H9 (cell line): ENCODE measurements at regions not wholly inside any gene's neighbourhood (a gene's known extent, or its start where the extent isn't known, plus 50 kb on each side); places are given as distances from the start of the nearest gene placed in this dataset.

Experiments used
- DNase-seq: peaks from one replicate; pipeline ENCODE4 v3.0.0-alpha.2; 2017
- H2AFZ ChIP-seq: one replicate; pipeline ENCODE4 v1.6.1; 2013; ENCODE audit warnings: mild to moderate bottlenecking, low read length, control low read depth, moderate library complexity
- H2AK5ac ChIP-seq: 2 replicates; pipeline ENCODE4 v1.6.1; 2013; ENCODE audit warnings: low read length, control low read depth, mixed read lengths; ENCODE audit not compliant: insufficient read length
- H2BK120ac ChIP-seq: one replicate; pipeline ENCODE4 v1.6.1; 2013; ENCODE audit warnings: low read depth, mild to moderate bottlenecking, low read length, control low read depth, inconsistent platforms; ENCODE audit not compliant: poor library complexity, severe bottlenecking
- H2BK12ac ChIP-seq: 2 replicates; pipeline ENCODE4 v1.6.1; 2013; ENCODE audit warnings: low read length, control low read depth, mixed read lengths, low read depth; ENCODE audit not compliant: insufficient read length
- H2BK15ac ChIP-seq: 2 replicates; pipeline ENCODE4 v1.6.1; 2013; ENCODE audit warnings: low read depth, low read length, control low read depth
- H2BK20ac ChIP-seq: one replicate; pipeline ENCODE4 v1.6.1; 2013; ENCODE audit warnings: low read depth, mild to moderate bottlenecking, low read length, control low read depth, inconsistent platforms; ENCODE audit not compliant: poor library complexity, severe bottlenecking
- H2BK5ac ChIP-seq: 2 replicates; pipeline ENCODE4 v1.6.1; 2013; ENCODE audit warnings: low read length, control low read depth, mixed read lengths; ENCODE audit not compliant: insufficient read length
- H3K14ac ChIP-seq: 2 replicates; pipeline ENCODE4 v1.6.1; 2013; ENCODE audit warnings: low read length, control low read depth; ENCODE audit not compliant: insufficient read depth
- H3K18ac ChIP-seq: 2 replicates; pipeline ENCODE4 v1.6.1; 2013; ENCODE audit warnings: low read depth, mild to moderate bottlenecking, mixed read lengths, low read length, control low read depth; ENCODE audit not compliant: insufficient read length
- H3K23ac ChIP-seq: 2 replicates; pipeline ENCODE4 v1.6.1; 2013; ENCODE audit warnings: low read length, control low read depth, mixed read lengths, low read depth; ENCODE audit not compliant: insufficient read length
- H3K23me2 ChIP-seq: 2 replicates; pipeline ENCODE4 v1.6.1; 2013; ENCODE audit warnings: low read depth, mild to moderate bottlenecking, mixed read lengths, low read length, control low read depth; ENCODE audit not compliant: insufficient read length, poor library complexity, severe bottlenecking
- H3K27ac ChIP-seq: 2 replicates; pipeline ENCODE4 v1.5.1; 2013; ENCODE audit warnings: low read length, control low read depth, mixed read lengths, low read depth; ENCODE audit not compliant: insufficient read length
- H3K27me3 ChIP-seq: 2 replicates; pipeline ENCODE4 v1.6.1; 2013; ENCODE audit warnings: low read length, control low read depth, inconsistent platforms; ENCODE audit not compliant: insufficient read depth
- H3K4ac ChIP-seq: 2 replicates; pipeline ENCODE4 v1.6.1; 2013; ENCODE audit warnings: low read depth, mild to moderate bottlenecking, control low read depth, inconsistent platforms, low read length, moderate library complexity
- H3K4me1 ChIP-seq: 2 replicates; pipeline ENCODE4 v1.6.1; 2013; ENCODE audit warnings: low read length, control low read depth, inconsistent platforms; ENCODE audit not compliant: insufficient read depth
- H3K4me2 ChIP-seq: 2 replicates; pipeline ENCODE4 v1.6.1; 2013; ENCODE audit warnings: low read length, control low read depth, mixed read lengths; ENCODE audit not compliant: insufficient read length, insufficient read depth
- H3K56ac ChIP-seq: 2 replicates; pipeline ENCODE4 v1.6.1; 2013; ENCODE audit warnings: low read depth, mild to moderate bottlenecking, mixed read lengths, low read length, control low read depth; ENCODE audit not compliant: insufficient read length
- H3K79me1 ChIP-seq: 2 replicates; pipeline ENCODE4 v1.6.1; 2013; ENCODE audit warnings: low read depth, mild to moderate bottlenecking, moderate library complexity, low read length, control low read depth, inconsistent platforms; ENCODE audit not compliant: insufficient read depth, poor library complexity, severe bottlenecking
- H3K79me2 ChIP-seq: 2 replicates; pipeline ENCODE4 v1.6.1; 2013; ENCODE audit warnings: low read length, control low read depth, inconsistent platforms; ENCODE audit not compliant: insufficient read depth
- H3K9ac ChIP-seq: 2 replicates; pipeline ENCODE4 v1.6.1; 2013; ENCODE audit warnings: low read length, control low read depth, mixed read lengths; ENCODE audit not compliant: insufficient read length; ENCODE audit errors: extremely low read depth
- H3K9me3 ChIP-seq: one replicate; pipeline ENCODE4 v1.6.1; 2013; ENCODE audit warnings: low read depth, low read length, inconsistent platforms; ENCODE audit not compliant: control insufficient read depth
- H3T11ph ChIP-seq: one replicate; pipeline ENCODE4 v1.6.1; 2013; ENCODE audit warnings: mild to moderate bottlenecking, low read length, control low read depth, inconsistent platforms
- H4K20me1 ChIP-seq: one replicate; pipeline ENCODE4 v1.6.1; 2013; ENCODE audit not compliant: control insufficient read depth, insufficient read length, insufficient read depth
- H4K5ac ChIP-seq: 2 replicates; pipeline ENCODE4 v1.6.1; 2013; ENCODE audit warnings: low read depth, mild to moderate bottlenecking, mixed read lengths, low read length, control low read depth; ENCODE audit not compliant: insufficient read length
- H4K8ac ChIP-seq: replicated peaks from 2 replicates; pipeline ENCODE4 v1.6.1; 2013; ENCODE audit warnings: low read length, control low read depth, mixed read lengths, low read depth; ENCODE audit not compliant: insufficient read length
- H4K91ac ChIP-seq: 2 replicates; pipeline ENCODE4 v1.6.1; 2013; ENCODE audit warnings: low read depth, mild to moderate bottlenecking, moderate library complexity, mixed read lengths, low read length, control low read depth; ENCODE audit not compliant: insufficient read length
- H3K27ac Mint-ChIP-seq, 3 experiments: 2 replicates in 2 of 3; 3 replicates in 1 of 3; pipeline ENCODE4 v1.8.0; 2020 to 2021; ENCODE audit warnings: mixed read lengths in 3 of 3, mild to moderate bottlenecking in 1 of 3, moderate library complexity in 1 of 3
- H3K27me3 Mint-ChIP-seq: 2 replicates; pipeline ENCODE4 v1.8.0; 2021; ENCODE audit warnings: low read depth, mild to moderate bottlenecking, moderate library complexity, mixed read lengths
- H3K36me3 Mint-ChIP-seq, 3 experiments: 2 replicates in 2 of 3; 3 replicates in 1 of 3; pipeline ENCODE4 v1.8.0; 2020 to 2021; ENCODE audit warnings: low read depth in 3 of 3, mixed read lengths in 3 of 3; ENCODE audit not compliant: insufficient read depth in 1 of 3
- H3K4me1 Mint-ChIP-seq, 2 experiments: 2 replicates each; pipeline ENCODE4 v1.8.0; 2020; ENCODE audit warnings: mixed read lengths in 2 of 2
- H3K4me3 Mint-ChIP-seq, 2 experiments: 2 replicates in 1 of 2; 3 replicates in 1 of 2; pipeline ENCODE4 v1.8.0; 2020 to 2021; ENCODE audit warnings: mild to moderate bottlenecking in 2 of 2, mixed read lengths in 2 of 2, moderate library complexity in 1 of 2
- H3K9me3 Mint-ChIP-seq, 2 experiments: 2 replicates in 1 of 2; 3 replicates in 1 of 2; pipeline ENCODE4 v1.8.0; 2020; ENCODE audit warnings: mild to moderate bottlenecking in 2 of 2, mixed read lengths in 2 of 2, moderate library complexity in 1 of 2
- WGBS: extraction: QIAGEN DNeasy Blood & Tissue Kit; methylation state at CpG from one replicate; pipeline ENCODE4 v1.1.7; 2013; ENCODE audit warnings: missing lambda C conversion rate, low lambda C conversion rate, mixed read lengths; ENCODE audit not compliant: insufficient read length; ENCODE audit errors: extremely low coverage; 5-methylcytosine and 5-hydroxymethylcytosine counted together
- TF ChIP-seq, protein P1 (sequence below): fragments of 200-600 bp; sonication (generic); conservative IDR thresholded peaks from 3 replicates; pipeline ENCODE4 v1.8.0; 2021; ENCODE audit warnings: antibody characterized with exemption, mild to moderate bottlenecking

DNA sequence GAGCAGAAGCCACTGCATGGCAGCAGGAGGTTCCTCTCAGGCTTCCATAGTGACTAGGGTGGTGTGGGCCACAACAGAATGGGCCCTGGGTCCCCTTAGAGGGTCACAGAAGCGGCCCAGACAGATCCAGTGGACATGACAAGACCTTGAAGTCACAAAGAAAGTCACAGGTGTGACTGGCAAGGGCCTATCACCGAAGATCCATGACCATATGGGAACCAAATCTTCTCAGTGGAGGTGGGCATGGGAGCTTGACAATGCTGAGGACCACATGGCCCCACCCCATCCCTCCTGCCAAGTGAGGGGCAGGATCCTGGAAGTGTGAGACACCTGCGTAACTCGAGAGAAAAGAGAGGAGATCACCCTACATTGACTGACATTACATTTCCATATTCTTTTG is 332.4 kb downstream of the MSX2 start:
- H3K4me3 Mint-ChIP-seq = no peak overlapping the region
- Histone ChIP-seq H2AFZ (no peak overlapping the region), H3K9me3 (no peaks in the 10 kb centered on the region), H3K18ac (no peak overlapping the region), H3K23me2 (no peaks in the 10 kb centered on the region), H3K79me2 (no peaks in the 10 kb centered on the region), H3K27me3 (no peaks in the 10 kb centered on the region), H3K4me2 (no peak overlapping the region), H4K20me1 (no peaks in the 10 kb centered on the region), H2BK5ac (no peak overlapping the region), H3K27ac (no peak overlapping the region), H3K23ac (no peak overlapping the region), H3K56ac (no peak overlapping the region), H3K4ac (no peak overlapping the region), H4K5ac (no peak overlapping the region), H2BK120ac (no peak overlapping the region), H2AK5ac (no peak overlapping the region), H4K8ac (no peak overlapping the region), H3T11ph (no peak overlapping the region), H2BK12ac (no peak overlapping the region), H3K14ac (no peak overlapping the region), H2BK20ac (no peak overlapping the region), H3K4me1 (no peaks in the 10 kb centered on the region), H4K91ac (no peak overlapping the region), H2BK15ac (no peak overlapping the region), H3K79me1 (no peaks in the 10 kb centered on the region), H3K9ac (no peak overlapping the region)
- H3K36me3 Mint-ChIP-seq = no peaks in the 10 kb centered on the region
- no peak overlapping the region; a peak in 1 of 7 replicates for H3K27ac Mint-ChIP-seq
- H3K4me1 Mint-ChIP-seq = peaks cover 12 to 15% of the 10 kb centered on the region in 2 experiments
- H3K27me3 Mint-ChIP-seq = peaks cover 46% of the 10 kb centered on the region
- DNase-seq = no peak
- H3K9me3 Mint-ChIP-seq = no peaks in the 10 kb centered on the region
- no CpG with 5 or more reads among the region's 4 CpGs for WGBS
- TF ChIP-seq, protein P1, sequence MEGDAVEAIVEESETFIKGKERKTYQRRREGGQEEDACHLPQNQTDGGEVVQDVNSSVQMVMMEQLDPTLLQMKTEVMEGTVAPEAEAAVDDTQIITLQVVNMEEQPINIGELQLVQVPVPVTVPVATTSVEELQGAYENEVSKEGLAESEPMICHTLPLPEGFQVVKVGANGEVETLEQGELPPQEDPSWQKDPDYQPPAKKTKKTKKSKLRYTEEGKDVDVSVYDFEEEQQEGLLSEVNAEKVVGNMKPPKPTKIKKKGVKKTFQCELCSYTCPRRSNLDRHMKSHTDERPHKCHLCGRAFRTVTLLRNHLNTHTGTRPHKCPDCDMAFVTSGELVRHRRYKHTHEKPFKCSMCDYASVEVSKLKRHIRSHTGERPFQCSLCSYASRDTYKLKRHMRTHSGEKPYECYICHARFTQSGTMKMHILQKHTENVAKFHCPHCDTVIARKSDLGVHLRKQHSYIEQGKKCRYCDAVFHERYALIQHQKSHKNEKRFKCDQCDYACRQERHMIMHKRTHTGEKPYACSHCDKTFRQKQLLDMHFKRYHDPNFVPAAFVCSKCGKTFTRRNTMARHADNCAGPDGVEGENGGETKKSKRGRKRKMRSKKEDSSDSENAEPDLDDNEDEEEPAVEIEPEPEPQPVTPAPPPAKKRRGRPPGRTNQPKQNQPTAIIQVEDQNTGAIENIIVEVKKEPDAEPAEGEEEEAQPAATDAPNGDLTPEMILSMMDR = no peak
